ENCODE measurements at regions not wholly inside any gene's neighbourhood (a gene's known extent, or its start where the extent isn't known, plus 50 kb on each side); places are given as distances from the start of the nearest gene placed in this dataset.
A peak's percentile ranks its signal among the peaks of the same experiment; 100 is the strongest.
"Not testable (repeated sequence)": the region's sequence is repeated elsewhere in the genome, so short reads cannot be mapped to it uniquely, and the experiment has no call there.

DNA sequence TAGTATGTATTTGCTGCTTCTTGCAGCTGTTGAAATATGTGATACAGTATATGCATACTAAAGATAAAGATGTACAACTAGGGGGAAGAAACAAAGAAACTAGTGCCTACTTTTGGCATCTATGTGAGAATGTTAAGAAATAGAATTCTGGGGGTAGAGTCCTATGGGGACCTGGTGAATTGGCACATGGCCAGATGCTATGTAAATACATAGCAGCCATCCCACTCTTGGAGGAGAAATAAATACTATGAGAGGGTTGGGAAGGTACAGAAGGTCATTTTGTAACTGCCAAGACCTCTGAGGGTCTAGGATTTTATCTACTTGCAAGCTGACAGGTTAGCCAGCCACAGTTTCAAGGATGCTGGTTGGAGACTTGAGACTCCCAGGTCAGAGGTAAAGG, 298.3 kb upstream of the TBL1XR1 start:
- DNase-seq (ENCODE audit: low spot score), result no peak
- H3K4me3 Mint-ChIP-seq (ENCODE audit: unreplicated experiment), result no peak overlapping the region
- no peaks in the 10 kb centered on the region for H3K36me3 Mint-ChIP-seq (ENCODE audit: low read depth)
- peaks cover 29% of the 10 kb centered on the region for H3K4me1 Mint-ChIP-seq (ENCODE audit: low read depth)
- no peak overlapping the region for H3K27ac Mint-ChIP-seq (ENCODE audit: unreplicated experiment)
- no peaks in the 10 kb centered on the region for H3K27me3 Mint-ChIP-seq (ENCODE audit: low read depth)
- TF ChIP-seq, protein P1, sequence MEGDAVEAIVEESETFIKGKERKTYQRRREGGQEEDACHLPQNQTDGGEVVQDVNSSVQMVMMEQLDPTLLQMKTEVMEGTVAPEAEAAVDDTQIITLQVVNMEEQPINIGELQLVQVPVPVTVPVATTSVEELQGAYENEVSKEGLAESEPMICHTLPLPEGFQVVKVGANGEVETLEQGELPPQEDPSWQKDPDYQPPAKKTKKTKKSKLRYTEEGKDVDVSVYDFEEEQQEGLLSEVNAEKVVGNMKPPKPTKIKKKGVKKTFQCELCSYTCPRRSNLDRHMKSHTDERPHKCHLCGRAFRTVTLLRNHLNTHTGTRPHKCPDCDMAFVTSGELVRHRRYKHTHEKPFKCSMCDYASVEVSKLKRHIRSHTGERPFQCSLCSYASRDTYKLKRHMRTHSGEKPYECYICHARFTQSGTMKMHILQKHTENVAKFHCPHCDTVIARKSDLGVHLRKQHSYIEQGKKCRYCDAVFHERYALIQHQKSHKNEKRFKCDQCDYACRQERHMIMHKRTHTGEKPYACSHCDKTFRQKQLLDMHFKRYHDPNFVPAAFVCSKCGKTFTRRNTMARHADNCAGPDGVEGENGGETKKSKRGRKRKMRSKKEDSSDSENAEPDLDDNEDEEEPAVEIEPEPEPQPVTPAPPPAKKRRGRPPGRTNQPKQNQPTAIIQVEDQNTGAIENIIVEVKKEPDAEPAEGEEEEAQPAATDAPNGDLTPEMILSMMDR (IDR thresholded peaks at IDR 0.05), result no peak
- peaks cover 3% of the 10 kb centered on the region for H3K9me3 Mint-ChIP-seq (ENCODE audit: low read depth)

DNA sequence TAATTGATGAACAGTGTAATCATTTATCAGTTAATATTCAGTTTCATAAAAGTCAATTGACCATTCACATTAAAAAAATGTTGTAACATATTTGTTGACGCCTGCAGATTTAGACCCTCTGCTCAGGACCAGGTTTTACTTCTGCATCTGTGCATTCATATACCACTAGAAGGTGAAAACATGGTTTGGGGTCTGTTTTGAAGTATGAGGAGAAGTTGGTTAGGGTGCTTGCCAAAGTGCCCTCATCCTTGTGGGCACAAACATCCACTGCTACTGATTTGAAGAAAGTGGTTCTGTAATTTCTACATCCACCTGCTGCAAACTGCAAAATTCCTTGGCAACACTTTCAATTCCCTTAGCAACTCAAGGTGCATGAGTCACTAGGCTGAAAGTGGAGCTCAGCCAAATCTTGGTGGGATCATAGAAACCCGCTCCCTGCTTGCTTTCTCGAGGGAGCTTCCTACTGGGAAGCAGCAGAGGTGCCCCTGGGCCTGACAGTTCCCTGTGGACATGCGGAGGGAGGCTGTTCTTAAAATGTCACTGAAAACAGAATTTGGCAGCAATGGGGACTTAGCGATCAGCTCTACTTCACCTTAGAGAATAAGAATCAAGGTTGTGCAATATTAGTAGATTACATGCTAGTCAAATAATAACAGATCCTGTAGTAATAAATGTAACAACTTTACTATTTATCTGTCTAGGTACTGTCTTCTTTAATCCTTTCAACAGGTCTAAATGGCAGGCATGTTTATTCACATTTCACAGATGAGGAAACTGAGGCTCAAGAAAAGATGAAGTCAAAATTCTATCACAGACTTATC, 301.0 kb upstream of the TBL1XR1 start:
- no peaks in the 10 kb centered on the region for H3K27me3 Mint-ChIP-seq (ENCODE audit: low read depth)
- TF ChIP-seq, protein P1 (IDR thresholded peaks at IDR 0.05), result no peak
- H3K36me3 Mint-ChIP-seq (ENCODE audit: low read depth), result no peaks in the 10 kb centered on the region
- H3K9me3 Mint-ChIP-seq (ENCODE audit: low read depth), result peaks cover 3% of the 10 kb centered on the region
- H3K4me3 Mint-ChIP-seq (ENCODE audit: unreplicated experiment), result no peak overlapping the region
- peak overlapping the region; percentile 68 for H3K27ac Mint-ChIP-seq (ENCODE audit: unreplicated experiment)
- H3K4me1 Mint-ChIP-seq (ENCODE audit: low read depth), result peaks cover 14% of the 10 kb centered on the region
- no peak for DNase-seq (ENCODE audit: low spot score)

DNA sequence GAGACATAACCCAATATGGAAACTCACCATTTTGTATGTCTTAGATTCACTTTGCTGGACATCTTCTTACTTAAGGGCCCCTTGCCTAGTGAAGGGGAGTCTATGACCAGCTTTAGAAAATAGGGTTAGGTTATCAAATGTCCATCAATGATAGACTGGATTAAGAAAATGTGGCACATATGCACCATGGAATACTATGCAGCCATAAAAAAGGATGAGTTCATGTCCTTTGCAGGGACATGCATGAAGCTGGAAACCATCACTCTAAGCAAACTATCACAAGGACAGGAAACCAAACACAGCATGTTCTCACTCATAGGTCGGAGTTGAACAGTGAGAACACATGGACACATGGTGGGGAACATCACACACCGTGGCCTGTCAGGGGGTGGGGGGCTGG, 301.8 kb upstream of the TBL1XR1 start:
- not testable (repeated sequence) for DNase-seq (ENCODE audit: low spot score); H3K27ac Mint-ChIP-seq (ENCODE audit: unreplicated experiment); H3K36me3 Mint-ChIP-seq (ENCODE audit: low read depth); H3K27me3 Mint-ChIP-seq (ENCODE audit: low read depth); H3K4me3 Mint-ChIP-seq (ENCODE audit: unreplicated experiment); H3K9me3 Mint-ChIP-seq (ENCODE audit: low read depth)
- H3K4me1 Mint-ChIP-seq (ENCODE audit: low read depth), result peaks cover 14% of the 10 kb centered on the region

DNA sequence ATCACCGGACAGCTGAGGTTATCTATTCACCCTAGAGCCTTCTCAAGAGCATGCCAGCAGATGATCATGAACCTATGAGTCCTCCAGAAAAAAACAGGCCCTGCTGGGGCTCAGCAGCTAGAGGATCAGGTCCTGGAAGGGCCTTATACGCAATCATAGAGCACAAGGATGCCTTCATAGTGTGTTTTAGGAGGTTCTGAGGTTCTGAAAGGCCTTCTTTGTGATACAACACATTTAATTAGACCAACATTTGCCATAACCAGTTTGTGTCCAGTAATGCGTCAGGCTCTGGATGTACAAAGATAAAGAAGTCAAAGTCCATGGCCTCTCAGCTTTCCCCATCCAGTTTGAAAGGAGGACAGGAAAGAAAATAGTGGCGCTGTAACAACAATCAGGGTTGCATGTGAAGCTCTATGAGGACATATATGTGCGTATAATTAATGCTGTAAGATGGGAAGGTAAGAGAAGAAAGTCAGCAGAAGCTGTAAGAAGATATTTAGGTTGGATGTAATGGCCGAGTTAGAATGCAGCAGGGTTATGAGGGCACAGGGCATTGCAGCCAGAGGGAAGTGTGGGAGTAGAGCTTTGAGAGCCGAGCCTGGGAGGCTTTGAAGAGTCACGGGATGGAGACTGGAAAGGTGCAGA, 302.6 kb upstream of the TBL1XR1 start:
- Mint-ChIP-seq H3K36me3 (ENCODE audit: low read depth) (no peaks in the 10 kb centered on the region), H3K4me3 (ENCODE audit: unreplicated experiment) (no peak overlapping the region), H3K9me3 (ENCODE audit: low read depth) (no peaks in the 10 kb centered on the region), H3K27me3 (ENCODE audit: low read depth) (no peaks in the 10 kb centered on the region), H3K4me1 (ENCODE audit: low read depth) (peaks cover 14% of the 10 kb centered on the region), H3K27ac (ENCODE audit: unreplicated experiment) (no peak overlapping the region)
- TF ChIP-seq, protein P1 (IDR thresholded peaks at IDR 0.05), result no peak
- DNase-seq (ENCODE audit: low spot score), result no peak

DNA sequence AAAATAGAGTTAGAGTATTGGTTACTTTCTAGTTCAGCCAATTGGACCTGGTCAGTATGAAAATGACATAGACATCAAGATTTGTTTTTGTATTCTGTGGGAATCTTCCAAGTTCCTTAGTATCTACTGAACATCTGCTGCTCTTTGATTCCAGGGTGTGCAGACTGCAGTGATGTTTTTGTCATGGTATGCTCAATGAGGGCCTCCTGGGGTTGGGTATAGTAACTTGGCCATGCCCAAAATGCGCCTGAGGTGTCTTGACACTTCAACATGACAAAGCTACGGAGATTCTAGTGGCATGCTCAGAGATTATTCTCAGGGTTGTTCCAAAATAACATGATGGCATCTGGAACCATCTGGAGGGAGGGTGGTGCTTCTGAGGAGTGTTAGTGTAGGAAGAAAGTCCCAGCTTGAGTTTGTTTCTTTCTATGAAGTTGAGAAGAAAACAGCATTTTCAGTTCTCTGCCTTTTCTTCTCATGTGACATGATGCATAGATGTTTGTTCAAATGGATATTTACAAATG, 313.5 kb upstream of the TBL1XR1 start:
- H3K27me3 Mint-ChIP-seq (ENCODE audit: low read depth), result no peaks in the 10 kb centered on the region
- H3K9me3 Mint-ChIP-seq (ENCODE audit: low read depth), result no peaks in the 10 kb centered on the region
- no peak for DNase-seq (ENCODE audit: low spot score)
- TF ChIP-seq, protein P1 (IDR thresholded peaks at IDR 0.05), result no peak
- H3K4me3 Mint-ChIP-seq (ENCODE audit: unreplicated experiment), result no peak overlapping the region
- no peak overlapping the region for H3K27ac Mint-ChIP-seq (ENCODE audit: unreplicated experiment)
- peaks cover 4% of the 10 kb centered on the region for H3K4me1 Mint-ChIP-seq (ENCODE audit: low read depth)
- H3K36me3 Mint-ChIP-seq (ENCODE audit: low read depth), result no peaks in the 10 kb centered on the region

All from chondrocyte (in vitro differentiated cells).